GM19455 (cell line): ENCODE measurements at regions not wholly inside any gene's neighbourhood (a gene's known extent, or its start where the extent isn't known, plus 50 kb on each side); places are given as distances from the start of the nearest gene placed in this dataset.
A peak's percentile ranks its signal among the peaks of the same experiment; 100 is the strongest.

Experiments
- ATAC-seq: cut with Tn5 transposase; IDR thresholded peaks from one replicate; pipeline ENCODE4 v1.9.1; 2021; ENCODE audit not compliant: unreplicated experiment

DNA sequence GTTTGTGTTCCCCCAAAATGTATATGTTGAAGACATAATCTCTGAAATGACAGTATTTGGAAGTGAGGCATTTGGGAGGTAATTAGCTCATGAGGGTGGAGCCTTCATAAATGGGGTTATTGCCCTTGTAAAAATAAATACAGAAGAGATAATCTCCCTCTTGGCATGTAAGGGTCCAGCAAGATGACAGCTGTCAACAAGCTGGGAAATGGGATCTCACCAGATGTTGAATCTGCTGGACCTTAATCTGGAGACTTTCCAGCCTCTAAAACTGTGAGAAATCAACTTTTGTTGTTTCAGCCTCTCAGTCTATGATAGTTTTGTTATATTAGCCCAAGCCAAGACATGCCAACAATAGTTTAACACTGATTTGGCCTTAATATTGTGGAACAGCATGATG is 438.2 kb upstream of the PCDH7 start:
- no peak for ATAC-seq

- ATAC-seq, result no peak
These were observed 436.8 kb upstream of the PCDH7 start for GRCh38 chr4:30283336-30283735.

DNA sequence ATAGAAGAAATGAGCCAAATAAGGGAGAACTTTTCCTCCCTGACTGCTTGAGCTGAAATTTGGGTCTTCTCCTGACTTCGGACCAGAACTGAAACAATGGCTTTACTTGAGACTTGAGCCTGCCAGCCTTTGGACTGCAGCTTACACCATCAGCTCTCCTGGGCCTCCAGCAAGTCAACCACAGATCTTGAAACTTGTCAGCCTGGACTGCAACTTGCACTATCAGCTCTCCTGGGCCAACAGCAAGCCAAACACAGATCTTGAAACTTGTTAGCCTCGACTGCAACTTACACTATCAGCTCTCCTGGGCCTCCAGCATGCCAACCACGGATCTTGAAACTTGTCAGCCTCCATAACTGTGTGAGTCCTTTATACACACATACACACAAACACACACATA is 425.9 kb upstream of the PCDH7 start:
- no peak for ATAC-seq

DNA sequence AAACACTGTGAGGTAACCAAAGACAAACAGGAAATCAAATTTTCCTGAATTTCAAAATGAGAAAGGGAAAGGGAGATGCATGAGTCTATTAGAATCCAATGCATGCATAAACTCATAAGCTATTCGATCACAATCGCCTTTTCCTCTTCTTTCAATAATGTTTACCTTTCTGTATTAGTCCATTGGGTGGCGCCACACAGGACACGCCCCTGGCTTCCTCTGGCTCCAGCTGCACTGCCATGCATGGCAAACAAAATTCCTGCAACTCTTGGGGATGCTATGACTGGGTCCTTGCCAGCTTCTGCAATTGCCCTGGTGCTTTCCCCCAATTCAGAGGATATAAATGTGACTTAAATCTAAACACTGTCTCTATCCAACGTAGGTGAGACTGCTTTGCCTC is 424.5 kb upstream of the PCDH7 start:
- ATAC-seq, result no peak

GRCh38 chr4:30314001-30314400 is 406.2 kb upstream of the PCDH7 start:
- no peak for ATAC-seq

DNA sequence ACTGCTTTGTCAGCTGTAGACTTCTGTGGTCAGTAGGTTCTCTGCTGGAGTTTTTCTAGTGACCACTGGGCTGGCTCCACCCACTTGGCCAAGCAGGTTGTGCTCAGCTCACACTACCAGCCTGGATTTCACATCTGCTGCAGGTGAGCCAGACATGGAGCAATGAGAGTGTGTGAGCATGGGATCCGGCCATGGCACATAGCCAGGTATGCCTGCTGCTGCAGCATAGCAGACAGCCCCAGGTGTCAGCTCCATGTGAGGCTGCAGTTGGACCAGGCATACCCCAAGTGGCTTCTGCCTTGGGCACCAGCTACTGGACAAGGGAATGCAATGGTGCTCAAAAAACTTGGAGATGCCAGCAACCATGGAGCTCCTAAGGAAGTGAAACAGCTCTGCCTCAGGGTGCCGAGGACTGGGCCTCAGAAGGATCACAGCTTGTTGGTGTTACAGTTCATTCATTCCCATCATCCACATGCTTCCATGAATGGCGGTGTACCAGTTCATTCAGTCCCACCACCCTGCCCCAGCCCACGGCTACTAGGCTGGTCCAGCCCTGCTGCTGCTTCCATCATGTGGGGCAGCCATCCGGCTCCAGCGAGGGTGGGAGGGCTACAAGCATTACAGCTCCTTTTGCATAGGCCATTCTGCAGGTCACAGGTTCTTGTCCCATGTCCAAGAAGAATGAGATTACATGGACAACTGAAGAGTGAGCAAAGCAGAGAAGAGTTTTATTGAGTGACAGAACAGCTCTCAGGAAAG is 389.1 kb upstream of the PCDH7 start:
- no peak for ATAC-seq

DNA sequence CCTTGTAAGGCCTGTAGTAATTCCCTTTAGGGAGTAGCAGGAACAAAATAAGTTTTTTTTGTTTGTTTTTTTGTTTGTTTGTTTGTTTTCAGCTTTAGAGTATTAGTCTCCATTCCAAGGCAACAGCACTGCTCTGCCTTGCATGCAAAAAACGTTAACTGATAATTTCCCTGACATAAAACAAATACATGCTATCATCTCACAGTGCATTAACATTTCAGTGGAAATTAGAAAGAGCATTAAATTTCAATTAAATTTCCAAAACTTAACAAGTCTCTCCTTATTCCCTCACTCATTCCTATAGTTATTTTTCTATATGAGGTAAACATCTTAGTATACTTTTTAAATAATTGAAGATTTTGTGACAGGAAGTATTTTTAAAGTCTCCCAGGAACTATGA is 378.4 kb upstream of the PCDH7 start:
- ATAC-seq, result no peak

- ATAC-seq, result no peak
These were observed 369.9 kb upstream of the PCDH7 start for GRCh38 chr4:30350288-30350687.

- no peak for ATAC-seq
These were observed 365.6 kb upstream of the PCDH7 start for GRCh38 chr4:30354605-30355004.

DNA sequence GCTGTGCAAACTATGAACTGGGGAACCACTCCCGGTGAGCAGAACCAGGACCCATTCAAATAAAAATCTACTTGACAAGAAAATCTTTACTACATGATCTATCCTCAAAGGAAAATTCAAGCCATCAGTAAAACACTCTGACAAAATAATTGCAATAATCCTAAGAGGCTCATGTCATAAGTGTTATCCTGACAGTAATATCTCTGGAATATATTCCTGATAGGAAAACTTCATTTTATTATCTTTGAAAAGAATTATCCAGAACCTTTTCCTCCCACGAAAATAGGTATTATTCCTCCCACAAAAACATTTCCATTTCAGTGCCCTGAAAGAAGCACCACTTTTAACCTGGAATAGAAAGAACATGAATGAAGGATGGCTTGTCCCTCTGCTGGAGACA is 357.7 kb upstream of the PCDH7 start:
- ATAC-seq, result no peak

- ATAC-seq, result no peak
These were observed 350.1 kb upstream of the PCDH7 start for GRCh38 chr4:30370105-30370504.

GRCh38 chr4:30380404-30380998 is 339.7 kb upstream of the PCDH7 start:
- peak; percentile 77 for ATAC-seq

DNA sequence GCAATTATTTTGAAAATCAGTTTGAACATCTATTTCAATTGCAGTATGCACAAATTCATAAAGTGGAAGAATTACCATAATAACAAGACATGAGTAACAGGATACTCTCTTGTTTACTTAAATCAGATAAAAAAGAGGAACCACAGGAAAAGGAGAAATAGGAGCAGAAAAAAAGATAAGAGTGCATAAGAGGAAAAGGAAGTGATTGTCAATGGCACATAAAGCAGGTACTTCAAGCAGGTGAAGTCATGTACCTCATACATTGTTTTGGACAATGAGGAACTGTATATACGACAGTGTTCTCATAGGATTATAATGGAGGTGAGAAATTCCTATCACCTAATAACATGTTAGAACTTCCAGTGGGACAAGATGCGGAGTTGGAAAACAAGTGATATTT is 334.5 kb upstream of the PCDH7 start:
- ATAC-seq, result no peak

DNA sequence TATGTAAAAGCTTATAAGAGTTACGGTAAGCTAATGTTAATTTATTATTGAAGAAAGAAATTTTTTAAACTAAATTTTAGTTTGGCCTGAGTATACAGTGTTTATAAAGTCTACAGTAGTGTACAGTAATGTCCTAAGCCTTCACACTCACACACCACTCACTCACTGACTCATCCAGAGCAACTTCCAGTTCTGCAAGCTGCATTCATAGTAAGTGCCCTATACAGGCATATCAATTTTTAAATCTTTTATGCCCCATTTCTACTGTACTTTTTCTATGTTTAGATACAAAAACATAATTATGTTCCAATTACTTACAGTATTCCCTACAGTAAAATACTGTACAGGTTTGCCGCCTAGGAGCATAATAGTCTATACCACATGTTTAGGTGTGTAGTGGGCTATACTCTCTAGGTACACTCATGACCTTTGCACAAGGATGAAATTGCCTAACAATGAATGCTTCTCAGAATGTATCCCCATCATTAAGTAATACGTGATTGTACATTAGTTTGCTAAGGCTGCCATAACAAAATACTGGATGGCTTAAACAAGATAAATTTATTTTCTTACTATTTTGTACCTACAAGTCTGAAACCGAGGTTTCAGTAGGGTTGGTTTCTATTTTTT is 333.8 kb upstream of the PCDH7 start:
- ATAC-seq, result no peak

DNA sequence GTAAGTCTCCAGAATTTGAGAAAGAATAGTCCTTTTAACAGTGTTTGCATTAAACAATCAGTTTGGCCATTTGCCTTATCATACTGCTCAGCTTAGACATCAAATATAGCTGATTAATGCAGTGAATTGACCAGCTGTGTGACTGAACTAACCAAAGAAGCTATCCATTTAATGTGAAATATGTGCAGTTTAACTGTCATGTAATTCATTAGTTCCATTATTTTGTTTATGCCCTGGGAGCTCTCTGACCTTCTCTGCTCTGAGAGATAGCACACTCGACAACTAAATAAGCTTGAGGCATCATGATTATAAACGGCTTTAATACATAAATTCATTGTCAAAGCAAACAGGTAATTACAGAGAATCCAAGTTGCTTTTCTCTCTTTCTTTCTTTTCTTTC is 324.3 kb upstream of the PCDH7 start:
- ATAC-seq, result no peak

DNA sequence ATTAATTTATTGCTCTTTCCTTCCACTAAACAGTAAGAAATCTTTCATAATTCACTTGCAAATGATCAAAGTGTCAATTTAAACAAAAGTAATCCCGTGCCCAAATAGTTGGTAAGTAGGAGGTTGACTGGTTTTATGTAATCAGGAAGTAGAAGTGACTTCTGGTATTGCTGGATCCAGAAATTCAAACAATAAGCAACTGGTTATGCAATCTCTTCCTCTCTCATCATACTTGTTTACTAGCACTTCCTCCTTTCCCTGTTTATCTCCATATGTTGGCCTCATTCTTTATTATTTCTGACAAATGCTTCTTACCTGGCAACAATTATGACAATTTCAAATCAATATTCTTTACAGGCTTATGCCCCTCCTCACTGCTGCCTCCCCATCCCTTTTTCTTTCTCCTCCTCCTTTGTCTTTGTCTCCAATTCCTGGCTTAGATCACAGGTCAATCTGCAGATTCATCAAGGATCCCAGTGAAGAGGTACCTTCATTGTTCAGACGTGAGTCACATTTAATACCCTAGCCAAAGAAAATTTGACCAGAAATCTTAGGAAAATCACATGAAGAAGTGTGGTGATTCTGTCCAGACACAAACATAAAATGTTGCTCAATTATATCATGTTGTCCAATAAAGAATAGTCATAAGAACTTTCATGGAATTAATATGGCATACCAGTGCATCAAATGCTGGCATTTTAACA is 323.2 kb upstream of the PCDH7 start:
- ATAC-seq, result no peak

DNA sequence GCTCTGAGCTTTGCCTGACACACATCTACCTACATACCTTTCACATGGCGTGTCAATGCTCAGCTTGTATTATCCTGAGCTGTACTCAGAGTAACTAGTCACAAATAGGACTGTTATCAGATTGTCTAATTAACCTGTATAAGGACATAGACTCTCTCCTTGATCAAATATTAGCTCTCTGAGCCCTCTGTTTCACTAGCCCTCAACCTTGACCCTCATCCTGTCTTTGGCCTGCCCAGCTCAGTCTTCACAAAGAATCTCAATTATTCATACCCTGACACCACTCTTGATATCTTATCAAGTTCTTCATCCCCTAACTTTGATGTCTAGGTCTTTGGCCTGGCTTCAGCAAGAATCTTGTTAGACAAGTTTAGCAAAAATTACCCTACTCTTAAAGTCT is 320.7 kb upstream of the PCDH7 start:
- ATAC-seq, result no peak

GRCh38 chr4:30402276-30402675 is 317.9 kb upstream of the PCDH7 start:
- no peak for ATAC-seq

DNA sequence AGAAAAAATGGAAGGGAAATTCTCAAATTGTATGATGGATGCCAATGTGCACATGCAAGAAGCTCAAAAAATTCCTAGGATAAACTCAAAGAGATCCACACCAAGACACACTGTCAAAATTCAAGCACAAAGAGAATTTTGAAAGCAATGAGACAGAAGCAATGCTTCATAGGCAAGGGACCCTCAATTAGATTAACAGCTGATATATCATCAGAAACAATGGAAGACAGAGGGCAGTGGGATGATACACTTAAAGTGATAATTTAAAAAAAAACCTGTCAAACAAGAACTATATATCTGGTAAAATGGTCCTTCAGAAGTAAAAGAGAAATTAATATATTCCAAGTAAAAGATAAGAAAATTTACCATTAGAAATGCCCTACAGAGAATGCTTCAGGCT is 306.3 kb upstream of the PCDH7 start:
- ATAC-seq, result no peak

- no peak for ATAC-seq
These were observed 303.6 kb upstream of the PCDH7 start for GRCh38 chr4:30416547-30416946.

DNA sequence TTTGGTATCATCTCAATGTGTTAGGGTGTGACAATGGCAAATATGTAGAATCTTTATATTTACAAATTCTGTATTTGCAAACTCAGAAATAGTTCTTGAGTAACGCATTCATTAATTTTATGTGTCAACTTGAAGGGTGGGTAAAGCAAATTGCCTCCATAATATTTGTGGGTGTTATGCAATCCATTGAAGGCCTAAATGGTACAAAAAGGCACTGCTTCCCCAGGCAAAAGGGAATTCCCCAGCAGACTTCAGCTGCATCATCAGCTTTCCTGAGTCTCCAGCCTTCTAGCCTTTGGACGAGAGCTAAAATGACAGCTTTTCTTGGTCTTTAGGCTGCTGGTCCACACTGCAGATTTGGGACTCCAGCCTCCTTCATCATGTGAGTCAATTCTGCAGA is 292.2 kb upstream of the PCDH7 start:
- no peak for ATAC-seq
